ENCODE measurements at regions not wholly inside any gene's neighbourhood (a gene's known extent, or its start where the extent isn't known, plus 50 kb on each side); places are given as distances from the start of the nearest gene placed in this dataset.
"Not testable (repeated sequence)": the region's sequence is repeated elsewhere in the genome, so short reads cannot be mapped to it uniquely, and the experiment has no call there.

DNA sequence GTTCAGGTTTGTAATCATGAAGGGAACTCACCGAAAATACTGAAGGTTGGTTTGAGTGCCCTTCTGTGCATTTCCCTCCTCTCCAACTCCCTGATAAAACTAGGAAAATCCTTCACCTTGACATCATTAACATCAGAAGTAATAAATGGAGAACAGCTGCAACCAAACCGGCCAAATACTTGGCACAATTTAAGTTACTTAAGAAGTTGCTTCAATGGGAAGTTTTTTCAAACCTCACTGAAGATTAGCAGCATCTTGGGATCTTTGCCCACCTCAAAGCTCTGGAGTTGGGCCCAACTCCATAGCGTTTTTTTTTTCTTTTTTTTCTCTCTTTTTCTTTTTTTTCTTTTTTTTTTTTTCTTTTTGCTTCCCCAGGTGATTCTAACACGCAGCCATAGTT, 784.8 kb downstream of the KCNA4 start:
- no peak for DNase-seq

DNA sequence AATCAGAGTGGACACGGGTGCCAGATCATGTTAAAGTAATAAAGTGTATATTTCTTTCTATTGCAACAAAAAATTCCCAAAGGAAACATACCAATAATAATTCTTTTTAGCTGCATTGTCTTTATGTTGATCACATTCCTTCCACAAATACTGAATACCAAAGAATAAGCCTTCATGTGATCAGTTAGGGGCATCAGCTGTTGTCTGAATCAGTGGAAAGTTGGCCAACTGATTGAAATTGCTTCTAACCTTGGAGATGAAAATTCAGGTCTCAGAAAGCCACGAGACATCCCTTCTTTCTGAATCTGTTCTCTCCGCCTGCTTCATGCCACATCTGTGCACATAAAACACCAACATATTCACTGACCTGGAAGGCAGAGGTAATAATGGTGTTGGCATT, 785.2 kb downstream of the KCNA4 start:
- no peak for DNase-seq

DNA sequence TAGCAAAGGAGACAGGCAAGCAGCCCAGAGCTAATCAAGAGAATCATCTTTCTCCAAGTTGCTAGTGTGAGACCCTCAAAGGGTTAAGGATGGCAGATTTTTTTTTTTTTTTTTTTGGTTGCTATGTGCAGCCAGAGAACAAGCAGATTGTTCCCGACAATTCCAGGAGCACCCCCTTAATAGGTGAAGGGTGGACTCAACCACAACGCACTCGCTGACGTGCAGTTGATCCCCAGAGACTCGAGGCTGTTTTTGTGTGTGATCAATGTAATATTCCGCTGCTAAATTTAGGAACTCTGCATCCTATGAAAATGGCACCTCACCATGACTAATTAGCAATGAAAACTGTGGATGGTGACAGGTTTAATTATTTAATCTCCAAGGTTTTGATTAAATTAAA, 789.0 kb downstream of the KCNA4 start:
- no peak for DNase-seq

DNA sequence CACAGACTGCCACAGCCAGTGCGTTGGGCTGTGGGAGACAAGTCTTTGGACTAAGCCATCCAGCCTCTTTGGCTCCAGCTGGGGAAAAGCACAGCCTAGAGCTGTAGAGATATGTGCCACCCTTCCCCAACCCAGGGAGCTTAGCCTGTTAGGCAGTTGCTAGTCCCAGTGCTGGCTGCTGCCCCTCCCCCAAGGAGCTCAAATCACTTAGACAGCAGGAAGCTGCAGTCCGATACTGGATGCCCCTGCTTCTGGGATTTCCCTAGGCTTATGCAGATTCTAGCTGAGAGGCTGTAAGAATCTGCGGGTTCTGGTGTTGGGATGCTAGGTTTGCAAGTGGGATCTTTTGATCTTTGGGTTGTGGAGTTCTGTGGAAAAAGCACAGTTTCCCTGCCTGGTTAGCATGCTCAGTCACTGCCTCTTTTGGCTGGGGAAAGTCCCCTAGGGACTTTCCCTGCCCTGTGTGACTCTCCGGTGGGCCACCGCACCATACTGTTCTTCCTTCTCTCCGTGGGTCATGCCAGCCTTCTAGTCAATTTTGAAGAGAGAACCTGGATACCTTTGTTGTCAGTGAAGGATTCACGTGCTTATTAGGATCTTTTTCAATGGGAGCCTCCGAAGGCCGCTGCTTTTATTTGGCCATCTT, 792.0 kb downstream of the KCNA4 start:
- no peak for DNase-seq

DNA sequence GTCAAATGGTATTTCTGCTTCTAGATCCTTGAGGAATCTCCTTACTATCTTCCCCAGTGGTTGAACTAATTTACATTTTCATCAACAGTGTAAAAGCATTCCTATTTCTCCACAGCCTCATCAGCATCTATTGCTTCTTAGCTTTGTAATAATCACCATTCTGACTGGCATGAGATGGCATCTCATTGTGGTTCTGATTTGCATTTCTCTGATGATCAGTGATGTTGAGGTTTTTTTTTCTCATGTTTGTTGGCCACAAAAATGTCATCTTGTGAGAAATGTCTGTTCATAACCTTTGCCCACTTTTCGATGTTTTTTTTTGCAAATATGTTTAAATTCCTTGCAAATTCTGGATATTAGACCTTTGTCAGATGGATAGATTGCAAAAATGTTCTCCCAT, 797.3 kb downstream of the KCNA4 start:
- not testable (repeated sequence) for DNase-seq

DNA sequence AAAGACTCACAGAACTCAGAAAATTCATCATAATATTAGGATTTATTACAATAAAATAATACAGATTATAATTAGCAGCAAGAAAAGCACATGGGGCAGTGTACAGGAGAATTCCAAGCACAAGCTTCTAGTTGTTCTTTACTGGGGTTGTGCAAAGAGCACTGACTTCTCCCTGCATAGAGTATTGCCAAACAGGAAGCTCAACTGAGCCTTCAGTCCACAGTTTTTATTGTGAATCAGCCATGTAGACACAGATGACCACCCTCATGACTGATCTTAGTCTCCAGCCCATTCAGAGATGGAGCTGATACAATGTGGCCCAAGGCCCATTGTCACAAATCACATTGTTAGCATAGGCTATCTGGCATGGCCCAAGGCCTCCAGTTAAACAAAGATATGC, 798.9 kb downstream of the KCNA4 start:
- DNase-seq, result no peak

DNA sequence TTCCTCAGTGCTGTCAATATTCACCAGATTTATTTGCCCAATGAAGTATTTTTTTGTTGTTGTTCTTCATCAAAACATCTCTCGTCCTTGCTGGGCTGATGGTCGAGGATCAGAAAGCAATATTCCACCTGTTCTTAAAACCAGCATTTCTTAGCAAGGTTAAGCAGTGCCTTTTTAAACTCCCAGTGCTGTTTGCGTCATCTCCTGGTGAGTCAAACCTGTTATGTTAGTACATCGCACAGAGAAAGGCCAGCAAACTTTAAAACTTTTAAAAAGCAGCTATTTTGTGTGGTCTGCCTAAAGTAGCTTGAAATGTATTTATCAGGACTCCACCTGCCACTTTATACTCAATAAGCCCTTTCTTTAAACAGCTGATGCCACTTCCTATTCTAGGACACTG, 802.0 kb downstream of the KCNA4 start:
- DNase-seq, result no peak

DNA sequence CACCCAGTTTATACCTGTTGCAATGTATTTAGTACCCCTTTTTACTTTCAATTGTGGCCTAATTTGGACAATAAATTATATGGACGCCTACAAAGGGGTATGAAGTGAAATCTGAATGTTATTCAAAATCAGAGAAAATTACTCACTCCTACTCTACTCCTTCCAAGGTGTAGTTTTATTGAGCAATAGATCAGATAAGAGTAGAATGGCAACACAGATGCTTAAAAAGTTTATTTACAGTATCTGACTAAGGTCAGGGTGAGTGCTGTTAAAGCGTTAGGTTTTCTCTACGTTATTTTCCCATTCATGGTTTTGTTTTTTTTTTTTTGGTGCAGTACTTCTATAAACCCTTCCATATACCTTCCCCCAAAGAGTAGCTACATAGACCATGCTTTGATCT, 805.6 kb downstream of the KCNA4 start:
- DNase-seq, result no peak

DNA sequence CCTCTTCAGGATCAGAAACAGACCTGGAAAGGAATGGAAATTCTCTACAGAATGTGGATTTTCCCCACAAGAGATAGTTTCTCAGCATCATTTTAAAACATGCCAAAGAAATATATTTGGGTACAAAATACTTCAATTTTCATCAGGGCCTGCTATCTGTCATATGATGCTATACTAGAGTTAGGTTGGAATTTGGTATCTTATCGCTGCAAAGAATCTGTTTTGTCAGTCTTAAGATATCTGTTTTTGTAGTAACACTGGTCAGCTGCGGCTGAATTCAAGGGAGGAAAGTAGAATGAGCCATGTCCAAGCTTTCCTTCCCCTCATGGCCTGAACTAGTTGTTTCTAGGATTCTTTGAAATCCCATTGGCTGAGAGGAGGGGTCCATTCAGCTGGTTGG, 806.4 kb downstream of the KCNA4 start:
- DNase-seq, result no peak

DNA sequence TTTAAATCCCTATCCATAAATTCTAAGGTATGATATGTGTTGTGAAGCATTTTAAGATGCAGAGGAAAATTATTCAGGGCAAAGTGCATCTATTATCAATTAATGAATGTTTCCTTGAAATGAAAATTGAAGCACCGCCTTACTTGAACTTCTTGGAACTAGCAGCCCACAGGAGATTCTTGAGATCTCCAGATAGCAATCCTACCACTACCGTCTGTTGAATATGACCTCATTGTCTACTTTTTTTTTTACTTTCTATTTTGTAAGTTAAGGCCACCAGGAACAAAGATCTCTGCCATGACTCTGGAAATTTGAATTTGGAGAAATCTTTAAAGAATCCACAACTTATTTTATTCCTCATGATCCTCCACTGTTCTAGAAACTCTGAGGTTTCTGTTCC, 808.7 kb downstream of the KCNA4 start:
- no peak for DNase-seq

DNA sequence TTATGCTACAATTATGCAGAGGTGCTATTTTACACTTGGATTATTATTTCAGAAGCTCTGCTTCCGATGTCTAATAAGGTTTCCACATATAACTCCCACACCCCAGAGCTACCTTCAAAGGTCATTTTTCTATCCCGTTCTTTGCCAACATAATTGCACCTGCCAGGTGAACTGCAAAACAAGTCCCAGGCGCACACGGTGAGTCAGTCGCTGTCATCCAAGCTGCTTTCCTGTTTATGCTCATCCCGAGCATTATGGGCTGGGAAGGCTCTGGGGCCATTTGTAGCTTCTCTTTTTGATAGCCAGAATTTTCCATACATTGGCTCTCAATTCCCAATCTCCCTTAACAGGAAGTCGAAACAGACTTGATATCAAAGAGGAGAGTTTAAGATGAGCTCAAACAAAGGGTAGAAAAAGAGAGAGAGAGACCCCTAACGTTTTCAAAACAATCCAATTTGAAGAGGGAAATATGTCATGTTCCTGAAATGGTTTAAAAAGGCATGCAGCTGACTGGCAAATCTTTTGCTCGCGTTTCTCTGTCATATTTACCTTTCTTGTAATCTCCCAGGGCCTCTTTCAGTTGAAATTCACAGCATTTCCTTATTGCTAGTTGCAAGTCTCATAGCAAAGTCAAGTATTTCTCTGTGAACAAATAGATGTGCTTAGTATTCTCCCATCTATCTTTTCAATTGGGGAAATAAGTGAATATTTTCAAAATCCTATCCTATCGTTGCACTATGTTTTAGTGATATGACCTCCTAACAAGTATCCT, 815.9 kb downstream of the KCNA4 start:
- no peak for DNase-seq

DNA sequence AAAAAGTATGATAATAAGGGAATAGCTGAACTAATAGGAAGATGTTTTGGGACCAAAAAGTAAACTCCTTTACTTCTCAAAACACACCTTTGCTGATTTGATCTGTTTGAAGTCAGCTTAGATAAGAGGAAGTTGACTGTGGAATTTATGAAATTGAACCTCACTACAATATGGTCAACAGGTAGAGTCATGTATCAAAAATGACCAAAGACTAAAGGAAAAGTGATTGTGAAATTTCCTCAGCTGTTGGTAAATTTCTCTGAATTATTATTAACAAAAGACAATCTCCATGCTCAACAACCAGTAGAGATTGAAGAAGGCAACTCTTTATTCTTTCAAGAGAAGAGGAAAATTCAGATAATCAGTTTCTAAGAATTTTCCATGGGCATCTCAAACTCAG, 826.5 kb downstream of the KCNA4 start:
- no peak for DNase-seq

DNA sequence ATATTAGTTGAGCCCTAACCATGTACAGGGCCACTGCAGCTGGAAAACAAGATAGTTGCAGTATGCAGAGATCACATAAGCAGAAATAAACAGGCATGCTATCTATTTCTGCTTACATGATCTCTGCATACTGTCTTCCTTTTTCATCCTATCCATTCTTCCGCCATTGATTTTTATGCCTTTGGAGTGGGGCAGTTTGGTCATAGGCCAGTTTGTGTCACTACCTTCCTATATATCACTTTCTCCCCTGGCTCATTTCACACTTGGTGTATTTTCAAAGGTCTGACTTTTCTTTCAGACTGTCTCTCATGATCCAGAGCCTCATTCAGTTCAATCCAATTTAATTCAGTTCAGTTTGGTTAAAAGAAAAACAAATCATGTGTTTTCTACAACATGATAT, 829.6 kb downstream of the KCNA4 start:
- no peak for DNase-seq

DNA sequence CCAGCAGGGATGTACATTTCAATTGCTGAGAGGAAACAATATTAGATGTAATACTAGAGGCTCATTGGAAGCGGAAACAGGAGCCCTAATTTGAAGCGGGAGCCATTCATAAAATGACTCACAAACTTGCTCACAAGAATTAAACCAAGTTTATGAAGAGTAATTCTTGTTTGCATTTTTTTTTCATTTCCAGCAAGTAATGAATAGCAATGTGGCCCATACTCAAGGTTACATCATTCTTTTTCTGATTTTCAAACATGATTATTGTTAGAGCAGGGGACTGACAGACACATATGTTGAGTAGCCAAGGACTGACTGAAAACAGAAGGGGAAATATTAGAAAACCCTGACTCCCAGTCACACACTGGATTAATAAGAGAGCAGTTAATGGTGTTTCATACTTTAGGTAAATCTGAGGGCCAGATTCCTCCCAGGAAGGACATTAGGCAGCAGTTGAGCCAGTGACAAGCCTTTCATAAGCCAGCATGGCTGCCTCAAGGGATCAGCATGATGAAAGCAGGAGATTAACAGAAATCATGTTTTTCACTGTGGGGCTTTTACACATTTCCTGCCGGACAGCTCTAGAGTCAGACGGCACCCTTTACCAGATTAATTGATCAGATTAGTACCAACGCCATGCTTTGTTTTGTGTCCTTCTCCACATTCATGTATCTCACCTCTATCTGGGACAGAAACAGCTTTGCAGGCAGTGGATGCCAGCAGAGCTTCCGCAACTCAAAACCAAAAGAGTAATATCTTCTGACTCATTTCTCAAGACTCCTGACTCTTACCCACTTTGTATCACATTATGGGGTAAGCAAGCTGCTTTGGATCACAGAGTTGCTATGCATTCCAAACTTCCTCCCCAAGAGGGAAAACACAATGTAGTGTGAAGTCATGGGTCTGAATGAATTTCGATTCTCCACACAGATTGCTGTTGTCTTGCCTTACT, 831.6 kb downstream of the KCNA4 start:
- no peak for DNase-seq

DNA sequence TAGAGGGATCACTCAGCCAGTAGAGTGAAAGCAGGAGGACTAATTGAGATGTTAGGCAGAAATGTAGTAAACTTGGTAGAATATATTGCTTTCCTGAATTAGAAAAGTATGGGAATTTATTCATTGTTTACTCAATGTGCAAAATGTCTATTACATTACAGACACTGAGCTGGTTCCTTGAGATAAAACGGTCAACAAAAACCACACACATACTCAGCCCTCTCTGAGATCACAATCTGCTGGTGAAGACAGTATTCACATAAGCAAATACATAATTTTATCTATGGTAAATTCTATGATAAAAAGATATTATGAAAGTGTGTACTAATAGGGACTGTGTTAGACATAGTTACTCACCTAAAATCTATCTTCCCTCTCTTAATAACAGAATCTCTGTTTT, 833.5 kb downstream of the KCNA4 start:
- no peak for DNase-seq

DNA sequence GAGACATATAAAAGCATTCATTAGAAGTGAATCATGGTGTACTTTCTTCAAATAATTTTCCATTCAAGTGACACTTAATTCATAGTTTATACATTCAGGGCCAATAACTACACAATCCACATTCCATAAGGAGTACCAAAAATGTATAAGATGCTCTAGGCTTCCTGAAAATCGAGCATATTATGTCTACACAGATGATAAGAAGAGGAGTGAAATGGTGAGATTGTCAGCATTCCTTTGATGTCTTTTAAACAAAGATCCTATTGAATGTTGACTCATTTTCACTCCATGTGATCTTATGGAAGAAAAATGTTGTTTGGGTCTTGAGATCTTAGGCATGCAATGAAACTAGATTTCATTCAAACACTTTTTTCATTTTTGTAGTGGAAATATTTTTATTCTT, 843.2 kb downstream of the KCNA4 start:
- DNase-seq, result no peak

DNA sequence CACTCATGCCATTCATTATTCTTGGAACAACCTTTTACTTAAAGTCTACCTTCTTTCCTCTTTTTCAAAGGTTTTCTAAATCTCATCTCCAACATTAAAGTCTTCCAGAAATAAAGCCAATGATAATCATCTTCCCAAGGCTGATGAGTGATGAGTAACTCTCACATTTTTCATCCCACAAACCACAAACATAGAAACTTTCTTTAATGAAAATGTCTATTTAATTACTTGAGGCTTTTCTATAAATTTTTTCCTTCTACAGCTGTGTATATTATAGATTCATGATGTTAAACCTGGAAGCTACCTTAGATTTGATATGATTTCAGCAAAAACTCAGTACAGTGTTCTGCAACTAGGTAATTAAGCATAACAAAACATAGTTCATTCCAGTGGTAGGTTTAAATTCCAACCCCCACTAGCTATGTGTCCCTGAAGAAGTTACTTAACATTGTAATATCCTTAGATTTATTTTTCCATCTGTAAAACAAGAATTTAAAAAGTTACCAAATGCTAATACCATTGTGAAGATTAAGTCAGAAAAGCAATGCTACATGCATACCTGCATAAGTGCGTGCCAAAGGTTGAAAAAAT, 845.4 kb downstream of the KCNA4 start:
- DNase-seq, result no peak

DNA sequence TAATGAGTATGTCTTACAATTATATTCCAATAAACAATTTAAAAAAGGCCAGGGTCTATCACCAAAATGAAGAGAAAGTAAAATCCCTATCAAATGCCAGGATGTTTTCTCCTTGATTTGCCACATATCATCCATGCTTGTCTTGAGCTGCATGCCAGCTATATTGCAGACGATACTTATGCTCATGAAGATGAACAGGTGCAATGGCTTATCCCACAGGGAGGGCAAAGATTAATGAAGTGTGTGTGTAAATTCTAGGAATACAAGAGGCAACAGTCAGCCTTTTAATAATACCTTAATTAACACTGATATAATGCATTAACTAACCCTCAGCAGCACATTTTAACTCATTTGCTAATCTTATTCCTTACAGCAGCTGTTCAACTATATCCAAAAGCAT, 850.5 kb downstream of the KCNA4 start:
- no peak for DNase-seq

DNA sequence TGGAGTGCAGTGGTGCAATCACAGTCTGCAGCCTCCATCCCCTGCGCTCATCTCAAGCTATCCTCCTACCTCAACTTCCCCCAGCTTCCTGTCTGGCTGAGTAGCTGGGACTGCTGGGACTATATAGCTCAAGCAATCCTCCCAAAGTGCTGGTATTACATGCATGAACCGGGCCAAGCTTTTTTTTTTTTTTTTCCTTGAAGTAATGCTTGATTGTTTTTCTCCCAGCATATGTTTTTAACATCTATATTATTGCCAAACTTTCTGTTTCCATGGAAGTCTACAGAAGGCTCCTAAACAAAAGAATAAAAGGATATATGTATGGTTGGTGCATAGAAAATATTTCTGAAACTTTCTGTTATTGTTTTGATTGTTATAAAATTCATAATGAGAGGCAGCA, 853.6 kb downstream of the KCNA4 start:
- no peak for DNase-seq

DNA sequence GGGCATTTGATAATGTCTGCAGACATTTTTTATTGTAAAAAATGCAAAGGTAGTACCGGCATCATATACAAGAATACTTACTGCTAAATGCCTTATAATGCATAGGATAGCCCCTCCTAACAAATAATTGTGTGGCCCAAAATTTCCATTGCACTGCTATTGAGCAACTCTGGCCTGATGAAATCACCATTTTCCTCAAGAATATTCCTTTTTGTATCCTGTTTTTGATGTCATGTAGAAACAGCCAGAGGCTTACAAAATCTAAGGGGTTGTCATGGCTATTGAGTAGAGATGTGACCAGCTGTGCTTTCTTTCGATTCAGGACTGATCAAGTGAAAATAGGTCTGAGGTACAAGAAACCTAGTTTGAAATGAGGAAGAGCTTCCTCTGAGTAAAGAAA, 854.3 kb downstream of the KCNA4 start:
- DNase-seq, result no peak

DNA sequence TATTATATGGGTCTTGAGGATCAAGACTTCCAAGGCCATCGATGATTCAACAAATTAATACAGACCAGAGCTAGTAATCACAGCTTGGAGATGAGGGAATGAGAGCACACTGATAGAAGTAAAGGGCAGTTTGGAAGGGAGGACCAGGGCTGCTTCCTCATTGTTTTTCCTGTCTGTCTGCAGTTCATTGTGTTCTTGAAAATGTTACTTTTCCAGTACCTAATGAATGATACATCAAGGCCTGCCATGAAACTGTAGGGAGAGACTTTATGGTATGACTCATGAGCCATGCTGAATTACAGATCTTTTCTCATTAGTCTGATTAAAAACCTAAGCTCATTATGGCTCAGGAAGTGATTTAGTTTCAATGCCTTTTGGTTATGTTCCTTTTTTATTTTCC, 855.6 kb downstream of the KCNA4 start:
- DNase-seq, result no peak

DNA sequence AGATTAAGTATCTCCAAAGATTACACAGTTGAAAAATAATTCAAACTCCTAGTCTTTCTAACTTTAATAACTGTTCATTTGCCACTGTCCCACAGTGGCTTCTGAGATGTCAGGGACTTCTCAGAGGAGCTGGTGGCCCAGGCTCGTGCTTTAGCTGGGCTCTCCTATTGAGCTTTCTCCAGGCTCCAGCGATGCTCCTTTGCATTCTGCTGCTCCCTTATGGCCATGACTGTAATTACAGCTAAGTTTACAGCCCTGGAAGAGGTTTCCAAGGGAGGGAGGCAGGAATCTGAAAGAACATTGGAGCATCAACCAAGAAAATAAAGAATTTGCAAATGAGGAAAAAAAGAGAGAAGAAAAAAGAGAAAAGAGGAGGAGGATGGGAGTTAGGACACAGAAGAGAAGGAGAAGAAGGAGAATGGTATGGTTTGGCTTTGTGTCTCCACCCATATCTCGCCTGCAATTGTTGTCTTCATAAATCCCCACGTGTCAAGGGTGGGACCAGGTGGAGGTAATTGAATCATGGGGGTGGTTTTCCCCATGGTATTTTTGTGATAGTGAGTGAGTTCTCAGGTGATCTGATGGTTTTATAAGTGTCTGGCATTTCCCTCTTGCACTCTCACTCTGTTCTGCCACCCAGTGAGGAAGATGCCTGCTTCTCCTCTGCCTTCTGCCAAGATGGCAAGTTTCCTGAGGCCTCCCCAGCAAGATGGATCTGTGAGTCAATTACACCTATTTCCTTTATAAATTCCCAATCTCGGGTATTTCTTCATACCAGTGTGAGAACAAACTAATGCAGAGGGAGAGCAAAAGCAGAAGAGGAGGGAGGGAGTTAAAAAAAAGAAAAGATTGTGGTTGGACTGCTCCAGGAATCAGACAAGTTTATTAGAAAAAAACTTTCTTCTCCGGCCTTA, 857.0 kb downstream of the KCNA4 start:
- no peak for DNase-seq
